ENCODE measurements at regions not wholly inside any gene's neighbourhood (a gene's known extent, or its start where the extent isn't known, plus 50 kb on each side); places are given as distances from the start of the nearest gene placed in this dataset.

DNA sequence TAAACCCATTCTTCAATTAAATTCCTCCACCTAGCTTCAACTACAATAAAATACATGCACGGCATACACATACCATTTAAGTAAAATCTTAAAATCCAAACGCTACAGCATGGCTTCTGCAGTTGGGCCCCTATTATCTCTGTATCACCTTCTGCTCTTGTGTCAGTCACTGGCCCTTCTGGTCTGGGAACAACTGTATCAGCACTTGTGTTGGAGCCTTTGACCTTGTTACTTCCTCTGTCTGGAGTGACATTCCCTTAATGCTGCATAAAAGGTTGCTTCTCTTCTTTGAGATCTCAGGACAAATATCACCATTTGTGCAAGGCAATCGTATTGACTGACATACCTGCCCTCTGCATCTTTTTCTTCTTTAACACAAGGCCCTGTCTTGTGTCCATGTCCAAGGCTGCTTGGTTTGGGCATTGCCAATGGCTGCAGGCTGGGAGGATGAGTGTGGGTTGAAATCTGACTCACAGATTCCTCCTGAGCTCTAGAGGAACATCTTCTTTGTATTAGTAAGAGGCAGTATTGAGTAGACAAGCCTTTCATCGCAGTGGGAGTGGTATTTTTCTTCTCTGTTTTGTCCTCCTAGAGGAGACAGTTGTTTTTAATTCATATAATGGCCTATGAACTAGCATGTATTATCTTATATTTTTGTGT lies 267.8 kb upstream of the TRIB2 start:
- FAIRE-seq (no peak), DNase-seq (ENCODE audit: insufficient read length, low spot score) (no peak)
- TF ChIP-seq, protein P1, sequence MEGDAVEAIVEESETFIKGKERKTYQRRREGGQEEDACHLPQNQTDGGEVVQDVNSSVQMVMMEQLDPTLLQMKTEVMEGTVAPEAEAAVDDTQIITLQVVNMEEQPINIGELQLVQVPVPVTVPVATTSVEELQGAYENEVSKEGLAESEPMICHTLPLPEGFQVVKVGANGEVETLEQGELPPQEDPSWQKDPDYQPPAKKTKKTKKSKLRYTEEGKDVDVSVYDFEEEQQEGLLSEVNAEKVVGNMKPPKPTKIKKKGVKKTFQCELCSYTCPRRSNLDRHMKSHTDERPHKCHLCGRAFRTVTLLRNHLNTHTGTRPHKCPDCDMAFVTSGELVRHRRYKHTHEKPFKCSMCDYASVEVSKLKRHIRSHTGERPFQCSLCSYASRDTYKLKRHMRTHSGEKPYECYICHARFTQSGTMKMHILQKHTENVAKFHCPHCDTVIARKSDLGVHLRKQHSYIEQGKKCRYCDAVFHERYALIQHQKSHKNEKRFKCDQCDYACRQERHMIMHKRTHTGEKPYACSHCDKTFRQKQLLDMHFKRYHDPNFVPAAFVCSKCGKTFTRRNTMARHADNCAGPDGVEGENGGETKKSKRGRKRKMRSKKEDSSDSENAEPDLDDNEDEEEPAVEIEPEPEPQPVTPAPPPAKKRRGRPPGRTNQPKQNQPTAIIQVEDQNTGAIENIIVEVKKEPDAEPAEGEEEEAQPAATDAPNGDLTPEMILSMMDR (IDR thresholded peaks at IDR 0.05; ENCODE audit: insufficient read depth, missing control alignments): no peak

DNA sequence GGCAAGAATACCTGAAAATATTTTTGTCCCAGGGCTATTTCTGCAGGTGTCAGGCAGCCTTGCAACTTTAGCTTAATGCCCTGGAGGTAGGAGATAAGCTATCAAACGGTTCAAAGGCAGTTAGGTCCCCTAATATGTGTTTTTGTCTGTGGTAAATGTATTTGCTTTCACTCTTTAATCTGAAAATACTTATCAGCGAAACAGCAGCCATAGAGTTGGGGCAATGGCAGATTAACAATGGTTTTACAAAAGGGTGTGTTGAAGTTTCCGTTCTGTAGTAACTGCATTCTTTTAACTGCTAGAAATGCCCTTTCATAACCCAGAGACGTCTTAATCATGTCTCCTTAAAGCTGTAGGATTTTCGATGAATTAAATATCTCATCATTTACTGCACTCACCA lies 265.0 kb upstream of the TRIB2 start:
- TF ChIP-seq, protein P1 (IDR thresholded peaks at IDR 0.05; ENCODE audit: insufficient read depth, missing control alignments): no peak
- DNase-seq (ENCODE audit: insufficient read length, low spot score) (no peak), FAIRE-seq (no peak)

DNA sequence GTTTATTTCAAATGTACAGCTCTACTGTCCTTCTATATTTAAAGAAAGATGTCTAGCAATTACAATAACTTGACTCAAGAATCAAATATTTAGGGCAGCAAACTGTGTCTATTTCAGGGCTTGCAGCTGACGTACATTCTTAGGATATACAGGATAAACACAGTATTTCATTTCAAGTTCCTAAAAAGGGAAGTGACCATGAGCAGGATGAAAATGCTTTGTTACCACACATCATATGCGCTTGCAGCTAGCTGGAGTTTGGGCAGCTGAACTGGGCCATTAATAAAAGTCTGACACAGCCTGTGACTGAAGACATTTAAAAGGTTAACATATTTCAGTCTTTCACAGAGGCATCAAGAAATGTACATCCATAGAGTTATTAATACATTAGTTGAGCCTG lies 264.6 kb upstream of the TRIB2 start:
- FAIRE-seq: no peak
- no peak for DNase-seq (ENCODE audit: insufficient read length, low spot score)
- TF ChIP-seq, protein P1 (IDR thresholded peaks at IDR 0.05; ENCODE audit: insufficient read depth, missing control alignments): no peak

DNA sequence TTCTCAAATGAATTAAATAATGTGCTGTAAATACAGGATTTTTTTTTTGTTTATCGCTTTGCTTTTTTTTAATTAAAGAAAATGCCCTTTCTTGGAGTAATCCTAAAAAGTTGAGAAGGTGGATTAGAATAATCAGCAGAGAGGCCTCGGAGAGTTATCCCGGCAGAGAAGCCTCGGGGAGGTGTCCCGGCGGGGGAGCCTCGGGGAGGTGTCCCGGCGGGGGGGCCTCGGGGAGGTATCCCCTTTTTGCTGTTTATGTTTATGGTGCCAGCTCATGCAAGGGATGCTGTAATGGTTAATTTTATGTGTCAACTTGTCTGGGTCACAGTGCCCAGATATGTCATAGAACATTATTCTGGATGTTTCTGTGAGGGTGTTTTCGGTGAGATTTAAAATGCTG lies 263.0 kb upstream of the TRIB2 start:
- TF ChIP-seq, protein P1 (IDR thresholded peaks at IDR 0.05; ENCODE audit: insufficient read depth, missing control alignments): no peak
- no peak for DNase-seq (ENCODE audit: insufficient read length, low spot score)
- FAIRE-seq: no peak

DNA sequence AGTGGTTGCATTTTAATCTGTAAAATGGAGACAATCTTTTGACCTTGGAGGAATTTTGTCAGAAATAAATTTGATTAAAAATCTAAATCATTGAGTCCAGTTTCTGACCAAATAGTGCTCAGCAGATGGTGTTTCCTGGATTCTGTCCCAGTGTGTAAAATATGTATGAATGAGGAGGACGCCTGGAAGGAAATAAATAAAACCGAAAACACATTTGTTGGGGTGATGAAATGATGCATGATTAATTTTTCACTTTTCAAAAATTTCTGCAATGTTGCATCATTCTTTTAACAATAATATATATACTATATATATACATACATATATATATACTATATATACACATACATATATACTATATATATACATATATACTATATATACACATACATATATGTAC lies 261.1 kb upstream of the TRIB2 start:
- TF ChIP-seq, protein P1 (IDR thresholded peaks at IDR 0.05; ENCODE audit: insufficient read depth, missing control alignments): no peak
- no peak for FAIRE-seq
- no peak for DNase-seq (ENCODE audit: insufficient read length, low spot score)

DNA sequence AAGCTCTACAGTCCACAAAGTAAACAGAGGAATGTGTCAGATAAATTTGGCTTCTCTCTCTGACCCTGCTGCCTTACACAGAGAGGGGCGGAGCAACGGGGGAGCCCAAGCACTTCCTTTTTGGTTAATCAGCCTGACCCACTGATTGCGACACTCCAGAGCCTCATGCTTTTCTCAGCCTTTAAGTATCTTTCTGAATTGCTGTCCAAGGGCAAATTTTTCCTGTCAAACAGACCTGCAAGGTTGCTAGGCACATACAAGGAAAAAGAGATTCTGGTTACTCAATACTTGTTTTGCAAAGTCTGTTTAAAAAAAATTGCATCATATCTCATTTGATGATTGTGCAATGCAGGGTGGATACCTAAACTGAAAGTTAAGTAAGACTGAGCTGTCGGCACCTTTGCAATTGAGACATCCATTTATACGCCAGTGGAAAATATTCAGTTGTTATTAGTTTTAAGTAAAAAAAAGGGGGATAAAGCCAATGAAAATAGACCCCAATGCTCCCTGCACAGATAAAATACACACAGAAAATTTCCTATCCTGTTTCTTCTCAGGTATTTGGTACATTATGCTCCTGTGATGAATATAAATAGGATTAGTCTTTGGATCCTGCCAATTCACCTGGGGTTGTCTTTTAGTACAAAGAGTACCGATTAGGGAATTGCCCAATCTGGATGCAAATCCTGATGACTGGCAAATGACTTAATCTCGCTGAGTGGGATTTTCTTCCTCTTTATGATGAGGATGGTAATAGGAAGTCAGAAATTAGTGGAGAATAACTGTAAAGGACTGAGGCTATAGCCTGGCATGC lies 260.2 kb upstream of the TRIB2 start:
- FAIRE-seq: no peak
- TF ChIP-seq, protein P1 (IDR thresholded peaks at IDR 0.05; ENCODE audit: insufficient read depth, missing control alignments): no peak
- no peak for DNase-seq (ENCODE audit: insufficient read length, low spot score)

DNA sequence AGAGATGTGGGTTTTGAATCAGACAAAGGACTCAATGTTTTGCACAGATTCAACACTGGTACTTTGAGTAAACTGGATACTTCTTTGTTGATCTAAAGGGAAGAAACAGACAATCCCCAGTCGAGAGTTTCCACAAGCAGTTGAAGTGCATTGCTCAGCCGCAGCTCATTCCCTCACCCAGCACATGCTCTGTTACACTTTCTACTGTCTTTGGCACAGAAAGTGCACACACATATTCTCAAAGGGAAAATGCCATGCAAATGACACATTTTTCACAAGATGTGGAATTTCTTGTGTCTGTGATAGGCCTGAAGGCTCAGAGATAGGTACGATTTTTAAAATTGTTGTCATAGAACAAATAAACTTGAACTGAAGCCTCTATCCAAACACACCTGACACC lies 258.9 kb upstream of the TRIB2 start:
- TF ChIP-seq, protein P1 (IDR thresholded peaks at IDR 0.05; ENCODE audit: insufficient read depth, missing control alignments): no peak
- DNase-seq (ENCODE audit: insufficient read length, low spot score): no peak
- FAIRE-seq: no peak
